Vagina (tissue), 2 donors: ENCODE measurements at regions not wholly inside any gene's neighbourhood (a gene's known extent, or its start where the extent isn't known, plus 50 kb on each side); places are given as distances from the start of the nearest gene placed in this dataset.
"Not testable (repeated sequence)": the region's sequence is repeated elsewhere in the genome, so short reads cannot be mapped to it uniquely, and the experiment has no call there.

Experiments
- POLR2A ChIP-seq, 2 donors: fragments of 450-650 bp; IDR thresholded peaks; one replicate each; pipeline ENCODE4 v1.6.1; 2017; ENCODE audit warnings: antibody characterized with exemption in 2 of 2, mild to moderate bottlenecking in 2 of 2, moderate library complexity in 2 of 2
- POLR2AphosphoS5 ChIP-seq, 2 donors: sonication (generic); formaldehyde crosslinking; IDR thresholded peaks; one replicate each; pipeline ENCODE4 v1.9.0; 2017; ENCODE audit warnings: antibody characterized with exemption in 2 of 2, mild to moderate bottlenecking in 2 of 2, low read depth in 1 of 2; ENCODE audit not compliant: insufficient read depth in 1 of 2
- TF ChIP-seq, protein P1 (sequence below), 3 experiments: fragments of 450-650 bp in 2 of 3; fragments of 200-600 bp in 1 of 3; sonication (generic) in 1 of 3; IDR thresholded peaks; one replicate each; pipeline ENCODE4 v1.5.1; 2017 to 2019; ENCODE audit warnings: antibody characterized with exemption in 3 of 3, mild to moderate bottlenecking in 2 of 3, moderate library complexity in 2 of 3

DNA sequence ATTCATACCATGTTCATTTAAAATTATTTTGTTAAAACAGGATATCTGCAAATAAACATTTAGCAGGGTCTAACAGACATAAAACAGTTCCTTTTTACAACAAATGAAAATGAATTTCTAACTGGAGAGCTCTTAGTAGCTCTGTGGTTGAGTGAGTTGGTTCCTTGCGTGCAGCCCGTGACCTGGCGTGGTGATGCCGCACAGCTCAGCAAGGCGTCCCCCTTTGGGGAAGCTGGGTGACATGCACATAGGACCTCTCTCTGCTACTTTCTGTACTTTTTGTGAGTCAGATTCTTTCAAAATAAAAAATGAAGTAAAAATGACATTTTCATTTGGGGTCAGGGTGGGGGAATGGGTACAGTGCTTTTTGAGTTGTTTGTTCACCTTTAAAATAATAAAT is 75.9 kb downstream of the NPIPB11 start:
- not testable (repeated sequence) for TF ChIP-seq POLR2AphosphoS5 (IDR thresholded peaks at IDR 0.05; ENCODE audit: insufficient read depth in 1 of 2, low read depth in 1 of 2); POLR2A (IDR thresholded peaks at IDR 0.05)
- TF ChIP-seq, protein P1, sequence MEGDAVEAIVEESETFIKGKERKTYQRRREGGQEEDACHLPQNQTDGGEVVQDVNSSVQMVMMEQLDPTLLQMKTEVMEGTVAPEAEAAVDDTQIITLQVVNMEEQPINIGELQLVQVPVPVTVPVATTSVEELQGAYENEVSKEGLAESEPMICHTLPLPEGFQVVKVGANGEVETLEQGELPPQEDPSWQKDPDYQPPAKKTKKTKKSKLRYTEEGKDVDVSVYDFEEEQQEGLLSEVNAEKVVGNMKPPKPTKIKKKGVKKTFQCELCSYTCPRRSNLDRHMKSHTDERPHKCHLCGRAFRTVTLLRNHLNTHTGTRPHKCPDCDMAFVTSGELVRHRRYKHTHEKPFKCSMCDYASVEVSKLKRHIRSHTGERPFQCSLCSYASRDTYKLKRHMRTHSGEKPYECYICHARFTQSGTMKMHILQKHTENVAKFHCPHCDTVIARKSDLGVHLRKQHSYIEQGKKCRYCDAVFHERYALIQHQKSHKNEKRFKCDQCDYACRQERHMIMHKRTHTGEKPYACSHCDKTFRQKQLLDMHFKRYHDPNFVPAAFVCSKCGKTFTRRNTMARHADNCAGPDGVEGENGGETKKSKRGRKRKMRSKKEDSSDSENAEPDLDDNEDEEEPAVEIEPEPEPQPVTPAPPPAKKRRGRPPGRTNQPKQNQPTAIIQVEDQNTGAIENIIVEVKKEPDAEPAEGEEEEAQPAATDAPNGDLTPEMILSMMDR (IDR thresholded peaks at IDR 0.05): not testable (repeated sequence)
